GM19328 (cell line): ENCODE measurements at regions not wholly inside any gene's neighbourhood (a gene's known extent, or its start where the extent isn't known, plus 50 kb on each side); places are given as distances from the start of the nearest gene placed in this dataset.
"Not testable (repeated sequence)": the region's sequence is repeated elsewhere in the genome, so short reads cannot be mapped to it uniquely, and the experiment has no call there.

Experiments used
- ATAC-seq: cut with Tn5 transposase; IDR thresholded peaks from one replicate; pipeline ENCODE4 v1.9.1; 2021; ENCODE audit warnings: mild to moderate bottlenecking, moderate library complexity; ENCODE audit not compliant: unreplicated experiment

- ATAC-seq = no peak
These were observed 189.1 kb upstream of the CCNG1 start for GRCh38 chr5:163248333-163248732.

GRCh38 chr5:163248871-163249270 lies 188.5 kb upstream of the CCNG1 start:
- no peak for ATAC-seq

GRCh38 chr5:163252950-163253349 lies 184.4 kb upstream of the CCNG1 start:
- ATAC-seq = no peak

DNA sequence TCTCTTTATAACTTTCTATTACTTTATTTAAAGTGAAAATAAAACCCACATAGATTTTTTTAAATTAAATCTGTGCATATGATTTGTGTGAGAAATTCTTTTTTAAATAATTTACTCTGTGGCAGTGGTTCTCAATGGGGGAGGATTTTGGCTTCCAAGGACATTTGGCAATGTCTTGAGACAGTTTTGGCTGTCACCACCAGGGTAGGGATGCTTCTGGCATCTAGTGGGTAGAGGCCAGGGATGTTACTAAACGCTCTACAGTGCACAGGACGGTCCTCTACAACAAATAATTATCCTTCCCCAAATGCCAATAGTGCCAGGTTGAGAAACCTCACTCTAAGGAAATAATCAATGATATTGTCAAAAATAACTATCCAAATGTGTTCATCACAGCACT lies 177.9 kb upstream of the CCNG1 start:
- no peak for ATAC-seq

DNA sequence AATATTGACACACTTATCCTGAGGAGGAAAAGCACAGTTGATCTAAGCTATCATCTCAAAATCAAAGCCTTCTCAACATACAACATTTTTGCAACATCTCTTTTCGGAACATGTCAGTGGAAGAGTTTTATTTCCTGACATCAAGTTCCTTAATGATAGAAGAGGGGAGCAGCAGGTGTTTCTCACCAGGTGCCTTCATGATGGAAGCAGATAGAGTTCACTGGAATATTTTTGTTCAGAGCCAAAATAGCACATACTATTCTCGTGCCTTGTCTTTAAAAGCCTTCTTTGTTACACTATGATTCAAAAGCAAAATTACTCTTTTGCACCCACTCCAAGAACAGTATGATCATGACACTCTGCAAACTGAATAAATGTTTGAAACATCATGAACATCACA lies 176.9 kb upstream of the CCNG1 start:
- ATAC-seq = no peak

DNA sequence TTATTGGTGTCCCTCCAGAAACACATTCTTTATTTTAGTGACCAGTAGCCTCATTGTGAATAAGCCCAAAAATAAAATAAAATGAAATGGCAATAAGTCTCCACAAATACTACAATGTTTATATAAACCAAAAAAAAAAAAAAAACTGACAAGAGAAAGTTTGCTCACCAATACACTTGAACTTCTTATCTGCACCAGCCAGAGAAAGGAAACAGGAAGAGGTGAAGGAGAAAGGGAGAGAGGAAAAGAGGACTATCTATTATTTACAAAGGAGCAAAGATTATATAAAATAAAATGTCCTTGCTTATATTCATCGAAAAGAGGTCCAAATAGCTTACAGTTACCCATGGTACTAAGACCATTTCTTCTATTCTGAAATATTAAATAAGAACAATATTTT lies 176.4 kb upstream of the CCNG1 start:
- ATAC-seq = no peak

- ATAC-seq = no peak
These were observed 175.6 kb upstream of the CCNG1 start for GRCh38 chr5:163261647-163262269.

DNA sequence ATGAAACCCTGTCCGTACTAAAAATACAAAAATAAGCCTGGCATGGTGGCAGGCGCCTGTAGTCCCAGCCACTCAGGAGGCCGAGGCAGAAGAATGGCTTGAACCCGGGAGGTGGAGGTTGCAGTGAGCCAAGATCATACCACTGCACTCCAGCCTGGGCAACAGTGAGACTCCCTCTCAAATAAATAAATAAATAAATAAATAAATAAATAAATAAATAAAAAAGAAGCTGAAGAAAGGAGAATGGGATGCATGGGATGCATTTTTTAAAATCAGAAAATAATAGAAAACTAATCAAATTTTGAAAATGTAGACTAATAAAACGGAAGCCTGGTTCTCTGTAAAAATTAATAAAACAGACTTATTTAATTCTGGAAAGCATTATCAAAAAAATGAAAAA lies 171.1 kb upstream of the CCNG1 start:
- ATAC-seq = not testable (repeated sequence)

GRCh38 chr5:163269624-163270023 lies 167.8 kb upstream of the CCNG1 start:
- no peak for ATAC-seq

DNA sequence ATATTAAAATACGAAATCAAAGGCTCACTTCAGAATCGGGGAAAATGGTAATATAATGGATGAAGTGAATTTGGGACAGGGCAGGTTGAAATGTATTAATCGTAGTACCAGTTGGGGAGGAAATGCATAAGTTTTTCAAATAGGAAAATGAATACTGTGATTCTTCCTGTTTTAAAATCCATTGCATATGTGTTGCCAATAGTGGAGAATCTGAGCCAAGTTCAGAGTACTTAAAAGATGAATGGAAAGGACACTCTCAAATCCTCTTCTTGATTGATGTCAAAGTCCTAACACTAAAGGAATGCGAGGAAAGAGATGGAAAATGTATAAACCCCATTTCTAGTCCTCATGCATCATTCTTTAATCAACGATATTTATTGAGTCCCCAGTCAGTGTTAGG lies 160.9 kb upstream of the CCNG1 start:
- ATAC-seq = no peak

- not testable (repeated sequence) for ATAC-seq
These were observed 156.5 kb upstream of the CCNG1 start for GRCh38 chr5:163280897-163281296.

- ATAC-seq = no peak
These were observed 155.9 kb upstream of the CCNG1 start for GRCh38 chr5:163281512-163281911.

- ATAC-seq = no peak
These were observed 143.6 kb upstream of the CCNG1 start for GRCh38 chr5:163293836-163294235.

- ATAC-seq = no peak
These were observed 133.7 kb upstream of the CCNG1 start for GRCh38 chr5:163303718-163304117.

GRCh38 chr5:163305655-163306054 lies 131.7 kb upstream of the CCNG1 start:
- ATAC-seq = no peak

- ATAC-seq = no peak
These were observed 131.0 kb upstream of the CCNG1 start for GRCh38 chr5:163306421-163306820.

GRCh38 chr5:163309914-163310313 lies 127.5 kb upstream of the CCNG1 start:
- no peak for ATAC-seq

DNA sequence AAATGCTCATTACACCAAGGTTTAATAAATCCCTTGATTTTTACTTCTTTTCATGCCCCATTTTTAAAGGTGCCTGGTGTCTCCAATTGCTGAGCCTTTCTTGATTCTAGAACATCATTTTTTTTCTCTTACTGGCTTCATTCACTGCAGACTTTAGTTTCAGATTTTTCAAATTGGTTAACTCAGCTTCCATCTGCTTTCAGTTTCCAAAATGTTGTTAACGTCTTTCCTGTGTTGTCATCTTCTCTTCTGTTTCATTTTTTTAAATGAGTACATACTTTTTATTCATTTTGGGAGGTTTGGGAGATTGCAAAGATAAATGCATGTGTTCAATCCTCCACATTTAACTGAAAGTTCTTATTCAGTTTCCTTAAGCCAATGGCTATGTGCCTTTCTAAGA lies 126.4 kb upstream of the CCNG1 start:
- ATAC-seq = no peak

GRCh38 chr5:163312598-163312997 lies 124.8 kb upstream of the CCNG1 start:
- ATAC-seq = no peak

GRCh38 chr5:163313049-163313448 lies 124.3 kb upstream of the CCNG1 start:
- ATAC-seq = not testable (repeated sequence)

GRCh38 chr5:163316374-163316773 lies 121.0 kb upstream of the CCNG1 start:
- ATAC-seq = not testable (repeated sequence)

DNA sequence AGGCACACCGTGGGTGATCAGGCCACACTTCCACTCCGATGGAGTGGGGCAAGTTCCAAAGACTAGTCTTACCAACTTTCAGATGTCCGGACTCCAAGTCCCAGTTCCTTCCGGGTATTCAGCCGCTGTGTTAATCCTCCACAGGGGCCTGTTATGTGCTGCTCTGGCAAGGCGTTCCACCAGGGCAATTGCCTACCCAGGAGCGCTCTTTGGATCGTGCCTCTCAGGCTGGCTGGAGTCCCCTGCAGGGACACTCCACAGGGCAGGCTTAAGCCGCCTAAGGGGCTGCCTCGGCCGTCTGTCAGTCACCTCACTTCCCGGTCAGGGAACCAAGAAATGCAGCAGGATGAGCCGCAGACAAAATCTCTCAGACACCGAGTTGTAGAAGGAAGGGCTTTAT lies 118.7 kb upstream of the CCNG1 start:
- ATAC-seq = no peak

GRCh38 chr5:163321511-163321910 lies 115.9 kb upstream of the CCNG1 start:
- ATAC-seq = no peak
